ENCODE measurements at regions not wholly inside any gene's neighbourhood (a gene's known extent, or its start where the extent isn't known, plus 50 kb on each side); places are given as distances from the start of the nearest gene placed in this dataset.

DNA sequence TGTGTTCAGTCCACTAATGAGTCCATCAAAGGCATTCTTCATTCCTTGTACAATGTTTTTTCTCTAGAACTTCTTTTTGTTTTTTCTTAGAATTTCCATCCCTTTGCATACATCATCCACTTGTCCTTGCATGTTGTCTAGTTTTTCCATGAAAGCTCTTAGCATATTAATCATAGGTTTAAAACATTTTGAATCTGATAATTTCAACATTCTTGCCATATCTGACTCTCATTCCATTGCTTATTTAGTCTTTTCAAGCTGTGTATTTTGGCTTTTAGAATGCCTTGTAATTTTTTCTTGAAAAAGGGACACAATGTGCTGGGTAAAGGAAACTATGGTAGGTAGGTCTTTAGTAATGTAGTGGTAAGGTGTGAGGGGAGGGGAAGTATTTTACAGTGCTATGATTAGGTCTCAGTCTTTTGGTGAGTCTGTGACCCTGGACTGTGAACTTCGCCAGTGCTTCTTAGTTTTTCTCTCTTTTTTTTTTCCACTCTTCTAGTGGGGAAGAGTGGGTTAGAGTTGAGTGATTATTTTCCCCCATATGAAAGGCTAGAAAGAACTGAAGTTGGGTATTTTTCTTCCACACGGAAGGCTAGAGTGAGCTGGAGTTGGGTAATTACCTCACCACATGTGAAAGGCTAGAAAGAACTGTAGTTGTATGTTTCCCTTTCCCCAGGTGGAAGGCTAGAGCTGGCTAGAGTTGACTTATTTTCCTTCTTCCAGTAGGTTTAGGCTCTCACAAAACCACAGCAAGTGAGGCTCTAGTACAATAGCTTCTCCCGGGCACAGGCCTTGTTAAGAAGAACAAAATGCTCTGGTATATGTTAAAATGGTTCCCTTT, 172.1 kb downstream of the SNX18 start:
- DNase-seq (no peak), ATAC-seq (no peak)
- no peaks in the 10 kb centered on the region for H3K9me3 ChIP-seq
- intact Hi-C loops (cut with DNase I): no loop called here
- H3K27ac ChIP-seq: no peak overlapping the region
- H3K36me3 ChIP-seq: no peaks in the 10 kb centered on the region
- no peaks in the 10 kb centered on the region for H3K4me1 ChIP-seq
- no peaks in the 10 kb centered on the region for H3K27me3 ChIP-seq
- H3K4me3 ChIP-seq: no peak overlapping the region
- WGBS (ENCODE audit: insufficient coverage, low coverage, low lambda C conversion rate, missing lambda C conversion rate): 85% methylated on average over 3 of the region's 3 CpGs
- TF ChIP-seq, protein P1, sequence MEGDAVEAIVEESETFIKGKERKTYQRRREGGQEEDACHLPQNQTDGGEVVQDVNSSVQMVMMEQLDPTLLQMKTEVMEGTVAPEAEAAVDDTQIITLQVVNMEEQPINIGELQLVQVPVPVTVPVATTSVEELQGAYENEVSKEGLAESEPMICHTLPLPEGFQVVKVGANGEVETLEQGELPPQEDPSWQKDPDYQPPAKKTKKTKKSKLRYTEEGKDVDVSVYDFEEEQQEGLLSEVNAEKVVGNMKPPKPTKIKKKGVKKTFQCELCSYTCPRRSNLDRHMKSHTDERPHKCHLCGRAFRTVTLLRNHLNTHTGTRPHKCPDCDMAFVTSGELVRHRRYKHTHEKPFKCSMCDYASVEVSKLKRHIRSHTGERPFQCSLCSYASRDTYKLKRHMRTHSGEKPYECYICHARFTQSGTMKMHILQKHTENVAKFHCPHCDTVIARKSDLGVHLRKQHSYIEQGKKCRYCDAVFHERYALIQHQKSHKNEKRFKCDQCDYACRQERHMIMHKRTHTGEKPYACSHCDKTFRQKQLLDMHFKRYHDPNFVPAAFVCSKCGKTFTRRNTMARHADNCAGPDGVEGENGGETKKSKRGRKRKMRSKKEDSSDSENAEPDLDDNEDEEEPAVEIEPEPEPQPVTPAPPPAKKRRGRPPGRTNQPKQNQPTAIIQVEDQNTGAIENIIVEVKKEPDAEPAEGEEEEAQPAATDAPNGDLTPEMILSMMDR (IDR thresholded peaks at IDR 0.05): no peak
- no peak for TF ChIP-seq POLR2A (IDR thresholded peaks at IDR 0.05)

- Histone ChIP-seq H3K36me3 (no peaks in the 10 kb centered on the region), H3K9me3 (no peaks in the 10 kb centered on the region), H3K27me3 (no peaks in the 10 kb centered on the region), H3K27ac (no peak overlapping the region), H3K4me1 (no peaks in the 10 kb centered on the region), H3K4me3 (no peak overlapping the region)
- DNase-seq (no peak), ATAC-seq (no peak)
- WGBS (ENCODE audit: insufficient coverage, low coverage, low lambda C conversion rate, missing lambda C conversion rate): 51% methylated on average over 5 of the region's 5 CpGs
- intact Hi-C loops (cut with DNase I): no loop called here
- TF ChIP-seq POLR2A (IDR thresholded peaks at IDR 0.05): no peak
- TF ChIP-seq, protein P1 (IDR thresholded peaks at IDR 0.05): no peak
Observed at GRCh38 chr5:54680998-54681397, 163.4 kb downstream of the SNX18 start.

DNA sequence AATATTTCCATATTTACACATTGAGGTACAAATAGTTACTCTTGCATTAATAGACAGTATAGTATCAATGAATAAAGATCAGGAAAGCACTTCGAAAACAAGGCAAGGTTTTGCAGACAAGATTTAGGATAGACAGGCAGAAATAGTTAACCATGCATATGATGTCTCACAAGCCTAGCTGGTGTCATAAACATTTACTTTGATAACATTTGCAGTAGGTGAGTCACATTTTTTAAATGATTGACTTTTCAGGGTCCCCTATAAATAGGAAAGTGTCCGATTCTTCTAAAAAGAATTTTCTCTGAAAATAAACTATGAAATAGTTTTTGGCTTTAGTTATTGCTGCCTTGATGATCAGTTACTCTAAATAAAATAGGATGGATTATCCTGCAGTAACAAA, 162.1 kb downstream of the SNX18 start:
- Histone ChIP-seq H3K27me3 (no peaks in the 10 kb centered on the region), H3K36me3 (no peaks in the 10 kb centered on the region), H3K4me3 (no peak overlapping the region), H3K27ac (no peak overlapping the region), H3K4me1 (no peaks in the 10 kb centered on the region), H3K9me3 (no peaks in the 10 kb centered on the region)
- ATAC-seq (no peak), DNase-seq (no peak)
- 82% methylated on average over 2 of the region's 2 CpGs for WGBS (ENCODE audit: insufficient coverage, low coverage, low lambda C conversion rate, missing lambda C conversion rate)
- TF ChIP-seq POLR2A (IDR thresholded peaks at IDR 0.05): no peak
- TF ChIP-seq, protein P1 (IDR thresholded peaks at IDR 0.05): no peak
- intact Hi-C loops (cut with DNase I): no loop called here

DNA sequence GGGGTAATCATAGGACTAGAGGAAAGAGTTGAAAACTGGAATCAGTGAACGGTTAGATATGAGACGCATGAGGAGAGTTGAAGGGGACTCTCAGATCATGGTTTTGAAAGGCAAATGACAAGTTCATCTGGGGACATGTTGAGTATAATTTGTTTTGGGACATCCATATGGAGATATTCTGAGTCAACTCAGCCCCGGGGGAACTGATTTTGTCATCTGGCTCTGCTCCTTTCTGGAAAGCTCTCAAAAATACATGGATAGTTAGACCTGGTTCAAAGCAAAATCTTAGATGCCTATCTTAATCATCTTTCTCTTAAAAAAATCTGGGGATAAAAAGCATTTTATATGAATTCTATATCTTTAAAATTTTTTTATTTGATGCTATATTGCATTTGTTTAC, 161.2 kb downstream of the SNX18 start:
- no peak for DNase-seq
- H3K9me3 ChIP-seq: no peaks in the 10 kb centered on the region
- no peak overlapping the region for H3K4me3 ChIP-seq
- WGBS (ENCODE audit: insufficient coverage, low coverage, low lambda C conversion rate, missing lambda C conversion rate): 79% methylated on average over 3 of the region's 3 CpGs
- intact Hi-C loops (cut with DNase I): no loop called here
- no peaks in the 10 kb centered on the region for H3K27me3 ChIP-seq
- H3K27ac ChIP-seq: no peak overlapping the region
- TF ChIP-seq, protein P1 (IDR thresholded peaks at IDR 0.05): no peak
- TF ChIP-seq POLR2A (IDR thresholded peaks at IDR 0.05): no peak
- H3K4me1 ChIP-seq: no peaks in the 10 kb centered on the region
- no peak for ATAC-seq
- no peaks in the 10 kb centered on the region for H3K36me3 ChIP-seq

Data from right lobe of liver (tissue), 6 donors.